ENCODE measurements at regions not wholly inside any gene's neighbourhood (a gene's known extent, or its start where the extent isn't known, plus 50 kb on each side); places are given as distances from the start of the nearest gene placed in this dataset.

GRCh38 chr7:114843102-114843501 lies 78.8 kb upstream of the MDFIC start:
- no peak overlapping the region for H3K4me2 ChIP-seq (ENCODE audit: low read length)
- H2AFZ ChIP-seq (ENCODE audit: low read length), result no peak overlapping the region
- H3K27ac ChIP-seq (ENCODE audit: low read depth, low read length, poor library complexity, severe bottlenecking), result no peak overlapping the region
- H3K9me3 ChIP-seq (ENCODE audit: low read length), result no peaks in the 10 kb centered on the region
- no peaks in the 10 kb centered on the region for H4K20me1 ChIP-seq (ENCODE audit: insufficient read depth, low read length)
- DNase-seq (ENCODE audit: low spot score), result no peak
- H3K9me2 ChIP-seq (ENCODE audit: insufficient read depth, low read length), result no peaks in the 10 kb centered on the region
- ChIA-PET POLR2A (no interaction called here), CTCF (ENCODE audit: unreplicated experiment) (no interaction called here)
- H3K4me3 ChIP-seq (ENCODE audit: low read depth, low read length, poor library complexity, severe bottlenecking), result no peak overlapping the region
- intact Hi-C loops (cut with micrococcal nuclease; ENCODE audit: unreplicated experiment), result no loop called here
- TF ChIP-seq CTCF (conservative IDR thresholded peaks at IDR 0.05; ENCODE audit: low read length), result no peak
- TF ChIP-seq EZH2phosphoT487 (IDR thresholded peaks at IDR 0.05; ENCODE audit: borderline replicate concordance, low read depth, low read length), result no peak
- no peaks in the 10 kb centered on the region for H3K36me3 ChIP-seq (ENCODE audit: insufficient read depth, low read length)
- no TSS peak for BruUV-seq (replicated peaks)
- no peaks in the 10 kb centered on the region for H3K79me2 ChIP-seq (ENCODE audit: insufficient read depth, low read depth, low read length)
- no peaks in the 10 kb centered on the region for H3K4me1 ChIP-seq (ENCODE audit: insufficient read depth, low read length, poor library complexity, severe bottlenecking)

- CTCF ChIA-PET (ENCODE audit: unreplicated experiment), result no interaction called here
- intact Hi-C loops (cut with micrococcal nuclease; ENCODE audit: unreplicated experiment), result no loop called here
Observed at GRCh38 chr7:114851406-114852061, 70.4 kb upstream of the MDFIC start.

More at GRCh38 chr7:114851406-114852061, 70.4 kb upstream of the MDFIC start:
- no peak overlapping the region for H3K27ac ChIP-seq (ENCODE audit: low read depth, low read length, poor library complexity, severe bottlenecking)
- no TSS peak for BruUV-seq (replicated peaks)
- no peak overlapping the region for H3K4me3 ChIP-seq (ENCODE audit: low read depth, low read length, poor library complexity, severe bottlenecking)
- POLR2A ChIA-PET, result no interaction called here
- no peaks in the 10 kb centered on the region for H3K36me3 ChIP-seq (ENCODE audit: insufficient read depth, low read length)
- TF ChIP-seq CTCF (conservative IDR thresholded peaks at IDR 0.05; ENCODE audit: low read length) (no peak), EZH2phosphoT487 (IDR thresholded peaks at IDR 0.05; ENCODE audit: borderline replicate concordance, low read depth, low read length) (no peak)
- H4K20me1 ChIP-seq (ENCODE audit: insufficient read depth, low read length), result no peaks in the 10 kb centered on the region
- H3K4me2 ChIP-seq (ENCODE audit: low read length), result no peak overlapping the region
- H3K9me3 ChIP-seq (ENCODE audit: low read length), result no peaks in the 10 kb centered on the region
- no peak for DNase-seq (ENCODE audit: low spot score)
- no peak overlapping the region for H2AFZ ChIP-seq (ENCODE audit: low read length)
- no peaks in the 10 kb centered on the region for H3K79me2 ChIP-seq (ENCODE audit: insufficient read depth, low read depth, low read length)
- no peaks in the 10 kb centered on the region for H3K9me2 ChIP-seq (ENCODE audit: insufficient read depth, low read length)
- no peaks in the 10 kb centered on the region for H3K4me1 ChIP-seq (ENCODE audit: insufficient read depth, low read length, poor library complexity, severe bottlenecking)

Measured in OCI-LY7 (cell line).